HCT116 (cell line): ENCODE measurements at regions not wholly inside any gene's neighbourhood (a gene's known extent, or its start where the extent isn't known, plus 50 kb on each side); places are given as distances from the start of the nearest gene placed in this dataset.

Source experiments
- ATAC-seq: fragments of 200-7000 bp; cut with Tn5 transposase; 2 replicates; pipeline ENCODE4 v1.9.1; 2020; ENCODE audit warnings: mild to moderate bottlenecking, moderate library complexity
- BruUV-seq: library from RNA; stranded (reverse); fragments of 400-500 nt; replicated peaks from 2 replicates; lab custom pipeline; 2021; lab: Mats Ljungman, UMichigan
- CTCF ChIA-PET: fragments of 300-600 bp; sonication (Branson Sonifier 250); formaldehyde crosslinking; loops from one replicate; lab custom pipeline; 2021; ENCODE audit warnings: antibody characterized with exemption; lab: Charles Lee
- POLR2A ChIA-PET: fragments of 300-600, 350-600 bp; sonication (Branson Sonifier 250); formaldehyde crosslinking; loops from one replicate; lab custom pipeline; 2021; ENCODE audit warnings: antibody characterized with exemption; lab: Charles Lee
- RAD21 ChIA-PET, 2 experiments: fragments of 300-600 bp; sonication (Branson Sonifier 250); formaldehyde crosslinking; loops; one replicate each; lab custom pipeline; 2023; ENCODE audit warnings: low total read pairs in 2 of 2; ENCODE audit not compliant: uncharacterized antibody in 2 of 2, unreplicated experiment in 2 of 2, low non-redundant PET in 1 of 2; lab: Charles Lee
- DNase-seq: peaks from one replicate; pipeline ENCODE4 v3.0.0-alpha.2; 2010; ENCODE audit warnings: low read depth, low spot score
- H2AFZ ChIP-seq: fragments of 200-600 bp; shearing (Covaris generic), sonication (generic); 2 replicates; pipeline ENCODE4 v1.6.1; 2017; ENCODE audit warnings: low read depth, mixed run types, mixed read lengths, antibody characterized with exemption, low read length; ENCODE audit not compliant: poor library complexity, severe bottlenecking
- H3K27ac ChIP-seq: 2 replicates; pipeline ENCODE4 v1.5.1; 2012; ENCODE audit warnings: low read depth, low read length
- H3K27me3 ChIP-seq: fragments of 200-600 bp; sonication (generic); 2 replicates; pipeline ENCODE4 v1.6.1; 2016; ENCODE audit warnings: mixed run types, low read length, mixed read lengths; ENCODE audit not compliant: insufficient read depth
- H3K36me3 ChIP-seq, 2 experiments: fragments of 200-500 bp in 1 of 2; fragments of 200-600 bp in 1 of 2; sonication (Bioruptor generic) in 1 of 2; sonication (generic) in 1 of 2; 2 replicates each; pipeline versions ENCODE4 v1.5.1 to v1.6.1; 2014 to 2016; ENCODE audit warnings: low read length in 2 of 2, inconsistent platforms in 1 of 2, mixed read lengths in 1 of 2, mixed run types in 1 of 2; ENCODE audit not compliant: insufficient read depth in 2 of 2, control insufficient read depth in 1 of 2
- H3K4me1 ChIP-seq, 2 experiments: fragments of 200-600 bp in 1 of 2; sonication (generic) in 1 of 2; 2 replicates each; pipeline versions ENCODE4 v1.5.1 to v1.6.1; 2012 to 2017; ENCODE audit warnings: low read length in 2 of 2, inconsistent platforms in 1 of 2, mild to moderate bottlenecking in 1 of 2, mixed read lengths in 1 of 2, mixed run types in 1 of 2, moderate library complexity in 1 of 2; ENCODE audit not compliant: insufficient read depth in 2 of 2, control insufficient read depth in 1 of 2
- H3K4me2 ChIP-seq: fragments of 200-600 bp; sonication (generic); 2 replicates; pipeline ENCODE4 v1.6.1; 2017; ENCODE audit warnings: mixed run types, low read length, mixed read lengths
- H3K4me3 ChIP-seq, 2 experiments: fragments of 200-600 bp in 1 of 2; sonication (generic) in 1 of 2; replicated peaks in 1 of 2; 2 replicates each; pipeline ENCODE4 v1.5.1; 2011 to 2016; ENCODE audit warnings: low read length in 2 of 2, control low read depth in 1 of 2, low read depth in 1 of 2, mild to moderate bottlenecking in 1 of 2, mixed read lengths in 1 of 2, mixed run types in 1 of 2
- H3K79me2 ChIP-seq: fragments of 200-600 bp; sonication (generic); 2 replicates; pipeline ENCODE4 v1.6.1; 2017; ENCODE audit warnings: mild to moderate bottlenecking, mixed run types, low read length, moderate library complexity, mixed read lengths; ENCODE audit not compliant: insufficient read depth
- H3K9ac ChIP-seq: fragments of 200-600 bp; sonication (generic); 2 replicates; pipeline ENCODE4 v1.6.1; 2016; ENCODE audit warnings: low read length, mixed read lengths
- H3K9me2 ChIP-seq: fragments of 200-600 bp; sonication (generic), shearing (Covaris generic); 2 replicates; pipeline ENCODE4 v1.6.1; 2017; ENCODE audit warnings: mixed run types, mild to moderate bottlenecking, moderate library complexity; ENCODE audit not compliant: insufficient read depth
- H3K9me3 ChIP-seq, 2 experiments: fragments of 200-500 bp in 1 of 2; fragments of 200-600 bp in 1 of 2; sonication (Bioruptor generic) in 1 of 2; sonication (generic) in 1 of 2; 2 replicates each; pipeline ENCODE4 v1.6.1; 2014 to 2017; ENCODE audit warnings: low read length in 2 of 2, mixed read lengths in 2 of 2, inconsistent platforms in 1 of 2, low read depth in 1 of 2, mild to moderate bottlenecking in 1 of 2, mixed run types in 1 of 2, moderate library complexity in 1 of 2; ENCODE audit not compliant: control insufficient read depth in 1 of 2, insufficient read depth in 1 of 2
- H4K20me1 ChIP-seq: fragments of 200-600 bp; sonication (generic), shearing (Covaris generic); 2 replicates; pipeline ENCODE4 v1.6.1; 2017; ENCODE audit warnings: mixed run types, mild to moderate bottlenecking, moderate library complexity; ENCODE audit not compliant: insufficient read depth
- ATF3 ChIP-seq: IDR thresholded peaks from 2 replicates; pipeline ENCODE4 v1.6.1; 2012
- EGR1 ChIP-seq: IDR thresholded peaks from 2 replicates; pipeline ENCODE4 v1.6.1; 2012; ENCODE audit warnings: low read depth
- EZH2 ChIP-seq: fragments of 200-600 bp; sonication (generic); IDR thresholded peaks from 2 replicates; pipeline ENCODE4 v1.6.1; 2017; ENCODE audit warnings: antibody characterized with exemption, mixed run types
- JUND ChIP-seq: IDR thresholded peaks from 2 replicates; pipeline ENCODE4 v1.6.1; 2012
- POLR2A ChIP-seq: IDR thresholded peaks from 2 replicates; pipeline ENCODE4 v1.7.0; 2011; ENCODE audit warnings: borderline replicate concordance; ENCODE audit not compliant: insufficient read depth, insufficient read length; ENCODE audit errors: extremely low read depth
- POLR2AphosphoS5 ChIP-seq: IDR thresholded peaks from 2 replicates; pipeline ENCODE4 v1.6.1; 2011; ENCODE audit warnings: mild to moderate bottlenecking, low read depth, low read length, moderate library complexity
- SIN3A ChIP-seq: IDR thresholded peaks from 2 replicates; pipeline ENCODE4 v1.6.1; 2012; ENCODE audit warnings: low read depth
- SP1 ChIP-seq: IDR thresholded peaks from 2 replicates; pipeline ENCODE4 v1.6.1; 2012; ENCODE audit warnings: low read depth
- SRF ChIP-seq: IDR thresholded peaks from 2 replicates; pipeline ENCODE4 v1.6.1; 2012; ENCODE audit warnings: low read depth
- ZBTB33 ChIP-seq: IDR thresholded peaks from 2 replicates; pipeline ENCODE4 v1.6.1; 2011; ENCODE audit warnings: mild to moderate bottlenecking, low read length, moderate library complexity; ENCODE audit not compliant: insufficient replicate concordance; ENCODE audit errors: extremely low read depth
- intact Hi-C: fragments of 100-400 bp; cut with micrococcal nuclease; formaldehyde crosslinking; loops from 2 replicates; pipeline ENCODE4 v1.10.0; 2022
- TF ChIP-seq, protein P1 (sequence below), 3 experiments: fragments of 200-600 bp in 1 of 3; sonication (generic) in 1 of 3; IDR thresholded peaks in 2 of 3; conservative IDR thresholded peaks in 1 of 3; 2 replicates each; pipeline ENCODE4 v1.5.1; 2012 to 2017; ENCODE audit warnings: low read depth in 2 of 3, low read length in 2 of 3, antibody characterized with exemption in 1 of 3, borderline replicate concordance in 1 of 3, control low read depth in 1 of 3, mild to moderate bottlenecking in 1 of 3, mixed read lengths in 1 of 3, mixed run types in 1 of 3, moderate library complexity in 1 of 3; ENCODE audit not compliant: insufficient read depth in 1 of 3

DNA sequence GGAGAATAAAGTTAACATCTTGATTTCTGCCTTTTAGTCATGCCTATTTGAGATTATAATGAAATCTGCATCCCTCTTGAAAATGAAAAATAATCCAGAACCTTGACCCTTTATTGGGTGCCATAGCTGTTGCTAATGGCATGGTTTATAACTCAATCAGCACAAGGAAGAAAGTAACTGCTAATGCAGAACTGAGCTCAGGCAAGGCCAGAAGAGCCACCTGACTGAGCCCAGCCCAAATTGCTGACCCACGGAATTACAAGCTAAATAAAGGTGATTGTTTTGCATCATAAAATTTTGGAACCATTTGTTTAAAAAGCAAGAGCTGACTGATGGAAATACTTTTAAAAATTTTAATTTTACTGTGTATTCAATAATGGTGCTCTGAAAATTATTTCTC, 76.4 kb upstream of the TBL1X start:
- Histone ChIP-seq H3K79me2 (no peaks in the 10 kb centered on the region), H3K4me3 (no peak overlapping the region), H3K9me3 (no peaks in the 10 kb centered on the region), H3K27me3 (no peaks in the 10 kb centered on the region), H3K4me1 (no peaks in the 10 kb centered on the region), H3K27ac (no peak overlapping the region), H3K9ac (no peak overlapping the region), H3K36me3 (no peaks in the 10 kb centered on the region), H3K9me2 (no peaks in the 10 kb centered on the region), H2AFZ (no peak overlapping the region), H4K20me1 (no peaks in the 10 kb centered on the region), H3K4me2 (no peak overlapping the region)
- CTCF ChIA-PET, result no interaction called here
- ATAC-seq (no peak), DNase-seq (no peak)
- BruUV-seq, result no TSS peak
- intact Hi-C loops, result no loop called here
- RAD21 ChIA-PET, result no interaction called here
- POLR2A ChIA-PET, result no interaction called here
- TF ChIP-seq SIN3A (no peak), POLR2AphosphoS5 (no peak), EGR1 (no peak), ZBTB33 (no peak), SP1 (no peak), POLR2A (no peak), EZH2 (no peak), SRF (no peak), JUND (no peak), ATF3 (no peak)
- TF ChIP-seq, protein P1, sequence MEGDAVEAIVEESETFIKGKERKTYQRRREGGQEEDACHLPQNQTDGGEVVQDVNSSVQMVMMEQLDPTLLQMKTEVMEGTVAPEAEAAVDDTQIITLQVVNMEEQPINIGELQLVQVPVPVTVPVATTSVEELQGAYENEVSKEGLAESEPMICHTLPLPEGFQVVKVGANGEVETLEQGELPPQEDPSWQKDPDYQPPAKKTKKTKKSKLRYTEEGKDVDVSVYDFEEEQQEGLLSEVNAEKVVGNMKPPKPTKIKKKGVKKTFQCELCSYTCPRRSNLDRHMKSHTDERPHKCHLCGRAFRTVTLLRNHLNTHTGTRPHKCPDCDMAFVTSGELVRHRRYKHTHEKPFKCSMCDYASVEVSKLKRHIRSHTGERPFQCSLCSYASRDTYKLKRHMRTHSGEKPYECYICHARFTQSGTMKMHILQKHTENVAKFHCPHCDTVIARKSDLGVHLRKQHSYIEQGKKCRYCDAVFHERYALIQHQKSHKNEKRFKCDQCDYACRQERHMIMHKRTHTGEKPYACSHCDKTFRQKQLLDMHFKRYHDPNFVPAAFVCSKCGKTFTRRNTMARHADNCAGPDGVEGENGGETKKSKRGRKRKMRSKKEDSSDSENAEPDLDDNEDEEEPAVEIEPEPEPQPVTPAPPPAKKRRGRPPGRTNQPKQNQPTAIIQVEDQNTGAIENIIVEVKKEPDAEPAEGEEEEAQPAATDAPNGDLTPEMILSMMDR (IDR thresholded peaks at IDR 0.05 in 2 of 3, conservative IDR thresholded peaks at IDR 0.05 in 1 of 3; ENCODE audit: borderline replicate concordance in 1 of 3, insufficient read depth in 1 of 3, low read depth in 2 of 3, low read length in 2 of 3), result no peak
